GM19468 (cell line): ENCODE measurements at regions not wholly inside any gene's neighbourhood (a gene's known extent, or its start where the extent isn't known, plus 50 kb on each side); places are given as distances from the start of the nearest gene placed in this dataset.

Experiments
- ATAC-seq: cut with Tn5 transposase; IDR thresholded peaks from one replicate; pipeline ENCODE4 v1.9.1; 2021; ENCODE audit warnings: mild to moderate bottlenecking, moderate library complexity, moderate number of reproducible peaks; ENCODE audit not compliant: unreplicated experiment; ENCODE audit errors: extremely low read depth

GRCh38 chr5:72559866-72560766, 52.9 kb upstream of the ZNF366 start:
- no peak for ATAC-seq

- no peak for ATAC-seq
These were observed 51.2 kb upstream of the ZNF366 start for GRCh38 chr5:72558383-72558782.

DNA sequence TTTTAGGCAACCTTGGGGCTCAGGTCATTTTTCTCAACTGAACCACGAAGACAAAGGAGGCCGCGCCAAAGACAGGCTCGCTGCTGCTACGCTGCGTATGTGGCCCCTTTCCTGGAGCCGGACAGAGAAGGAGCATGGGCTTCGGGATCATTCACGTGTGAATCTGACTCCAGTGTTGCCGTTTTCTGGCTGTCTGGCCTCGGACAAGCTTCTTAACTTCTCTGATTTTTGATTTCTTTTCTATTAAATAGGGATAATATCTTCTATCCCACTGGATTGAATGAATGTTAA, 50.8 kb upstream of the ZNF366 start:
- no peak for ATAC-seq

DNA sequence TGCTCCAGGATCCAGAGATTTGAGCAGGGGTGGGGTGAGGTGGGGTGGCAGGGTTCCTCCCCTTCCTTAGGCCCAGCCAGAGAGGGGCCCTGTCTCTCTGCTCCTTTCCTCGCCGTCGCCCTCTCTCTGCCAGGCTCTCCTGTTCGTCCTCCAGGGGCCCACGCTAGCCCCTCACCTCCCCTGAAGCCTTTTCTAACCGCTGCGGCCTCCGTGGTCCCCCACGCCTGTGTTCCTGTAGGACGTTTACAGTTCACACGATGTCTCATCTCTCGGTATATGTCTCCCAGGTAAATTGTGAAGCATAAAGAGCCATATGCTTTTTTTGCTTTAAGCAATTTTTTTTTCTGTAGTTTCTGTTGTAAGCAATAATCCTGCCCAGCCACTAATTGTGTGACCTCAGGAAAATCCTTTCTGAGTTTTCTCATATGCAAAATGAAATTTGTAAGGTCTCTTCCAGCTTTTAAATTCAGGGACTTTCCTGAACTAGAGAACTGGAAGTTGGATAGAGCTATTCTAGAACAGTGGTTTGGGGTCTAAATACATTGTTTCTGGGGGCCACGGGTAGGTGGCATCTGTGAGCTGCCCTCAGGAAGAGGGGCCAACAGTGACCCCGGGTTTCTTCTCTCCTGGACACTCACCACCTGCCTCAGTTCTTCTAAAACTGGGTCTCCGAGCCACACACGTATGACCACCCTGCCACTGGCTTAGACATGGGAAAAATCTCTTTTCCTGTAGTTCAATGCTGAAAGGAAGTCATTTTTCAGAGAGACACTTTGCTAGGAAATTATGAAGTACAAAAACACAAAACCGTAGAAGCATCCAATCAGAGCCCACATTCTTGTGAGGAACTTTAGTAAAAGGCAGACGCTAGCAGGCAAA, 50.2 kb upstream of the ZNF366 start:
- ATAC-seq = no peak
